GM18951 (cell line): ENCODE measurements at regions not wholly inside any gene's neighbourhood (a gene's known extent, or its start where the extent isn't known, plus 50 kb on each side); places are given as distances from the start of the nearest gene placed in this dataset.
"Not testable (repeated sequence)": the region's sequence is repeated elsewhere in the genome, so short reads cannot be mapped to it uniquely, and the experiment has no call there.

Source experiments
- POLR2A ChIP-seq: IDR thresholded peaks from 4 replicates; pipeline ENCODE4 v1.6.1; 2011; ENCODE audit warnings: mild to moderate bottlenecking; ENCODE audit not compliant: insufficient read length, insufficient read depth; ENCODE audit errors: extremely low read depth
- in situ Hi-C: fragments of 300-500 bp; cut with MboI; formaldehyde crosslinking; loops from one replicate; pipeline ENCODE4 v1.12.0; 2022; ENCODE audit warnings: low sequenced_read_pairs, mixed read lengths, inconsistent platforms; ENCODE audit not compliant: unreplicated experiment

- TF ChIP-seq POLR2A, result no peak
- in situ Hi-C loops, result no loop called here
Observed at GRCh38 chr1:112826217-112826944, 111.2 kb upstream of the PPM1J start.

GRCh38 chr1:112825563-112826216, 110.6 kb upstream of the PPM1J start:
- in situ Hi-C loops, result not testable (repeated sequence)

GRCh38 chr1:112825075-112825474, 109.9 kb upstream of the PPM1J start:
- in situ Hi-C loops, result not testable (repeated sequence)

- in situ Hi-C loops, result loop anchor here (25.0 kb wide), 1 partner anchor 434 kb away; the partner anchor contains the start of gene CTTNBP2NL
Observed at GRCh38 chr1:112821307-112822063, 106.4 kb upstream of the PPM1J start.

- no peak for TF ChIP-seq POLR2A
- in situ Hi-C loops, result loop anchor here (25.0 kb wide), 1 partner anchor 432 kb away; the partner anchor contains the start of gene CTTNBP2NL
Observed at GRCh38 chr1:112818990-112819689, 104.0 kb upstream of the PPM1J start.

- no peak for TF ChIP-seq POLR2A
- in situ Hi-C loops, result loop anchor here (25.0 kb wide), 1 partner anchor 430 kb away; the partner anchor contains the start of gene CTTNBP2NL
Observed at GRCh38 chr1:112817555-112818373, 102.6 kb upstream of the PPM1J start.

GRCh38 chr1:112815376-112815775, 100.2 kb upstream of the PPM1J start:
- in situ Hi-C loops, result loop anchor here (25.0 kb wide), 1 partner anchor 428 kb away; the partner anchor contains the start of gene CTTNBP2NL
- TF ChIP-seq POLR2A, result no peak

GRCh38 chr1:112814645-112815044, 99.5 kb upstream of the PPM1J start:
- in situ Hi-C loops, result loop anchor here (25.0 kb wide), 1 partner anchor 427 kb away; the partner anchor contains the start of gene CTTNBP2NL

- TF ChIP-seq POLR2A, result no peak
- in situ Hi-C loops, result loop anchor here (5.0 to 25.0 kb wide), 2 partner anchors 92 to 422 kb away; partner anchors contain the start of genes CTTNBP2NL and PPM1J
Observed at GRCh38 chr1:112808861-112809684, 93.9 kb upstream of the PPM1J start.

- TF ChIP-seq POLR2A, result no peak
- in situ Hi-C loops, result loop anchor here (5.0 to 25.0 kb wide), 2 partner anchors 91 to 421 kb away; partner anchors contain the start of genes CTTNBP2NL and PPM1J
Observed at GRCh38 chr1:112807999-112808398, 92.9 kb upstream of the PPM1J start.

GRCh38 chr1:112807117-112807516, 92.0 kb upstream of the PPM1J start:
- no peak for TF ChIP-seq POLR2A
- in situ Hi-C loops, result loop anchor here (5.0 to 25.0 kb wide), 2 partner anchors 90 to 420 kb away; partner anchors contain the start of genes CTTNBP2NL and PPM1J
